ENCODE measurements at regions not wholly inside any gene's neighbourhood (a gene's known extent, or its start where the extent isn't known, plus 50 kb on each side); places are given as distances from the start of the nearest gene placed in this dataset.
A peak's percentile ranks its signal among the peaks of the same experiment; 100 is the strongest.

GRCh38 chr9:75612205-75612604 is 278.3 kb upstream of the PCSK5 start:
- no peak for TF ChIP-seq CTCF (conservative IDR thresholded peaks at IDR 0.05; ENCODE audit: control insufficient read depth, insufficient read depth, low read depth, low read length)
- no peak overlapping the region for H3K4me3 ChIP-seq (ENCODE audit: control insufficient read depth, low read depth, low read length)
- no peak for DNase-seq (ENCODE audit: low read depth)

- H3K4me3 ChIP-seq (ENCODE audit: control insufficient read depth, low read depth, low read length) = no peak overlapping the region
- DNase-seq (ENCODE audit: low read depth) = no peak
- no peak for TF ChIP-seq CTCF (conservative IDR thresholded peaks at IDR 0.05; ENCODE audit: control insufficient read depth, insufficient read depth, low read depth, low read length)
Measured at GRCh38 chr9:75612754-75613153, 277.7 kb upstream of the PCSK5 start.

- TF ChIP-seq CTCF (conservative IDR thresholded peaks at IDR 0.05; ENCODE audit: control insufficient read depth, insufficient read depth, low read depth, low read length) = no peak
- DNase-seq (ENCODE audit: low read depth) = no peak
- H3K4me3 ChIP-seq (ENCODE audit: control insufficient read depth, low read depth, low read length) = no peak overlapping the region
Measured at GRCh38 chr9:75615284-75615683, 275.2 kb upstream of the PCSK5 start.

- no peak for TF ChIP-seq CTCF (conservative IDR thresholded peaks at IDR 0.05; ENCODE audit: control insufficient read depth, insufficient read depth, low read depth, low read length)
- no peak overlapping the region for H3K4me3 ChIP-seq (ENCODE audit: control insufficient read depth, low read depth, low read length)
- no peak for DNase-seq (ENCODE audit: low read depth)
Measured at GRCh38 chr9:75616052-75616451, 274.4 kb upstream of the PCSK5 start.

GRCh38 chr9:75616841-75617566 is 273.5 kb upstream of the PCSK5 start:
- TF ChIP-seq CTCF (conservative IDR thresholded peaks at IDR 0.05; ENCODE audit: control insufficient read depth, insufficient read depth, low read depth, low read length) = no peak
- DNase-seq (ENCODE audit: low read depth) = peak; percentile 3

GRCh38 chr9:75623462-75623861 is 267.0 kb upstream of the PCSK5 start:
- DNase-seq (ENCODE audit: low read depth) = no peak
- no peak overlapping the region for H3K4me3 ChIP-seq (ENCODE audit: control insufficient read depth, low read depth, low read length)
- TF ChIP-seq CTCF (conservative IDR thresholded peaks at IDR 0.05; ENCODE audit: control insufficient read depth, insufficient read depth, low read depth, low read length) = no peak

More at GRCh38 chr9:75616841-75617566, 273.5 kb upstream of the PCSK5 start:
- no peak overlapping the region for H3K4me3 ChIP-seq (ENCODE audit: control insufficient read depth, low read depth, low read length)

All from fibroblast of mammary gland (primary cell).